Keratinocyte (primary cell): ENCODE measurements at regions not wholly inside any gene's neighbourhood (a gene's known extent, or its start where the extent isn't known, plus 50 kb on each side); places are given as distances from the start of the nearest gene placed in this dataset.

Source experiments
- DNase-seq: peaks from one replicate; pipeline ENCODE4 v3.0.0-alpha.2; 2011; ENCODE audit warnings: low read depth, missing footprints, low spot score
- FAIRE-seq: peaks from 2 replicates; lab custom pipeline; 2011; peaks lifted over from hg19 to GRCh38; lab: Jason Lieb, UNC
- H2AFZ ChIP-seq: 2 replicates; pipeline ENCODE4 v1.6.0; 2012; ENCODE audit warnings: low read length, control low read depth, inconsistent platforms; ENCODE audit not compliant: control insufficient read depth
- H3K27ac ChIP-seq: 2 replicates; pipeline ENCODE4 v1.5.1; 2011; ENCODE audit warnings: low read length; ENCODE audit not compliant: control insufficient read depth, insufficient read depth
- H3K27me3 ChIP-seq: 3 replicates; pipeline ENCODE4 v1.6.0; 2011; ENCODE audit warnings: low read length; ENCODE audit not compliant: control insufficient read depth, insufficient read depth; ENCODE audit errors: extremely low read depth
- H3K36me3 ChIP-seq, 2 experiments: 2 replicates in 1 of 2; 3 replicates in 1 of 2; pipeline ENCODE4 v1.5.1; 2011; ENCODE audit warnings: low read length in 2 of 2, mild to moderate bottlenecking in 1 of 2; ENCODE audit not compliant: control insufficient read depth in 2 of 2, insufficient read depth in 2 of 2; ENCODE audit errors: extremely low read depth in 1 of 2
- H3K4me1 ChIP-seq: 3 replicates; pipeline ENCODE4 v1.5.1; 2011; ENCODE audit warnings: low read length; ENCODE audit not compliant: control insufficient read depth, insufficient read depth; ENCODE audit errors: extremely low read depth
- H3K4me2 ChIP-seq: 3 replicates; pipeline ENCODE4 v1.6.0; 2011; ENCODE audit warnings: low read depth, low read length; ENCODE audit not compliant: control insufficient read depth, insufficient read depth; ENCODE audit errors: extremely low read depth
- H3K4me3 ChIP-seq, 3 experiments: fragments of 200-600 bp in 1 of 3; sonication (generic) in 1 of 3; 2 replicates in 2 of 3; 3 replicates in 1 of 3; pipeline ENCODE4 v1.5.1; 2011 to 2016; ENCODE audit warnings: low read length in 3 of 3, mild to moderate bottlenecking in 3 of 3, control low read depth in 2 of 3, inconsistent platforms in 1 of 3, low read depth in 1 of 3, mixed read lengths in 1 of 3, mixed run types in 1 of 3, moderate library complexity in 1 of 3; ENCODE audit not compliant: control insufficient read depth in 2 of 3, insufficient read depth in 2 of 3; ENCODE audit errors: extremely low read depth in 1 of 3
- H3K79me2 ChIP-seq: 2 replicates; pipeline ENCODE4 v1.6.0; 2012; ENCODE audit warnings: low read length; ENCODE audit not compliant: control insufficient read depth, insufficient read depth
- H3K9ac ChIP-seq: 3 replicates; pipeline ENCODE4 v1.6.0; 2011; ENCODE audit warnings: low read length; ENCODE audit not compliant: control insufficient read depth, insufficient read depth; ENCODE audit errors: extremely low read depth
- H3K9me1 ChIP-seq: 3 replicates; pipeline ENCODE4 v1.6.0; 2011; ENCODE audit warnings: low read length; ENCODE audit not compliant: control insufficient read depth, insufficient read depth; ENCODE audit errors: extremely low read depth
- H3K9me3 ChIP-seq: 2 replicates; pipeline ENCODE4 v1.5.1; 2012; ENCODE audit warnings: low read depth, low read length; ENCODE audit not compliant: control insufficient read depth
- H4K20me1 ChIP-seq: 3 replicates; pipeline ENCODE4 v1.6.0; 2011; ENCODE audit warnings: low read length; ENCODE audit not compliant: control insufficient read depth, insufficient read depth; ENCODE audit errors: extremely low read depth
- CTCF ChIP-seq, 3 experiments: IDR thresholded peaks in 1 of 3; conservative IDR thresholded peaks in 1 of 3; optimal IDR thresholded peaks in 1 of 3; 2 replicates in 2 of 3; 3 replicates in 1 of 3; pipeline versions ENCODE3 to v1.5.1; 2011; ENCODE audit warnings: low read length in 3 of 3, mild to moderate bottlenecking in 3 of 3, moderate library complexity in 2 of 3, control low read depth in 1 of 3, inconsistent platforms in 1 of 3; ENCODE audit not compliant: insufficient read depth in 2 of 3; ENCODE audit errors: extremely low read depth in 1 of 3
- EZH2 ChIP-seq: IDR thresholded peaks from one replicate; pipeline ENCODE4 v1.6.1; 2012; ENCODE audit warnings: inconsistent platforms, mild to moderate bottlenecking, low read length, moderate library complexity
- dilution Hi-C: fragments of 300-500 bp; cut with MboI; formaldehyde crosslinking; loops from one replicate; pipeline ENCODE4 v1.7.0; 2020; ENCODE audit warnings: low sequenced_read_pairs; ENCODE audit not compliant: extremely low pct_ligation_motif_present

- dilution Hi-C loops = no loop called here
- Histone ChIP-seq H3K4me2 (no peak overlapping the region), H3K9me3 (no peaks in the 10 kb centered on the region), H3K79me2 (no peaks in the 10 kb centered on the region), H2AFZ (no peak overlapping the region), H3K4me1 (no peaks in the 10 kb centered on the region), H4K20me1 (no peaks in the 10 kb centered on the region), H3K27me3 (no peaks in the 10 kb centered on the region), H3K36me3 (no peaks in the 10 kb centered on the region), H3K4me3 (no peak overlapping the region), H3K27ac (no peak overlapping the region), H3K9ac (no peak overlapping the region), H3K9me1 (no peaks in the 10 kb centered on the region)
- FAIRE-seq (no peak), DNase-seq (no peak)
- no peak for TF ChIP-seq CTCF (optimal IDR thresholded peaks at IDR 0.05 in 1 of 3, IDR thresholded peaks at IDR 0.05 in 1 of 3, conservative IDR thresholded peaks at IDR 0.05 in 1 of 3; ENCODE audit: extremely low read depth in 1 of 3, insufficient read depth in 2 of 3, low read length in 3 of 3)
- no peak for TF ChIP-seq EZH2
These were observed 243.8 kb upstream of the PEX5L start for GRCh38 chr3:180280555-180280954.

- Histone ChIP-seq H3K4me3 (no peak overlapping the region), H3K9ac (no peak overlapping the region)
- dilution Hi-C loops = no loop called here
These were observed 245.6 kb upstream of the PEX5L start for GRCh38 chr3:180282386-180282785.

More at GRCh38 chr3:180282386-180282785, 245.6 kb upstream of the PEX5L start:
- Histone ChIP-seq H3K36me3 (no peaks in the 10 kb centered on the region), H3K9me1 (no peaks in the 10 kb centered on the region), H2AFZ (no peak overlapping the region), H4K20me1 (no peaks in the 10 kb centered on the region), H3K4me1 (no peaks in the 10 kb centered on the region), H3K27ac (no peak overlapping the region), H3K79me2 (no peaks in the 10 kb centered on the region), H3K9me3 (no peaks in the 10 kb centered on the region), H3K27me3 (no peaks in the 10 kb centered on the region), H3K4me2 (no peak overlapping the region)
- FAIRE-seq (no peak), DNase-seq (no peak)
- TF ChIP-seq EZH2 (no peak), CTCF (optimal IDR thresholded peaks at IDR 0.05 in 1 of 3, IDR thresholded peaks at IDR 0.05 in 1 of 3, conservative IDR thresholded peaks at IDR 0.05 in 1 of 3; ENCODE audit: extremely low read depth in 1 of 3, insufficient read depth in 2 of 3, low read length in 3 of 3) (no peak)
